ENCODE measurements at regions not wholly inside any gene's neighbourhood (a gene's known extent, or its start where the extent isn't known, plus 50 kb on each side); places are given as distances from the start of the nearest gene placed in this dataset.

GRCh38 chr7:139159900-139160675 lies 50.6 kb upstream of the ZC3HAV1 start:
- DNase-seq = no peak

GRCh38 chr7:139168479-139168878 lies 59.0 kb upstream of the ZC3HAV1 start:
- no peak for DNase-seq

- no peak for DNase-seq
These were observed 60.3 kb upstream of the ZC3HAV1 start for GRCh38 chr7:139169816-139170215.

GRCh38 chr7:139172775-139173174 lies 58.3 kb upstream of the UBN2 start:
- DNase-seq = no peak

GRCh38 chr7:139177696-139178095 lies 53.3 kb upstream of the UBN2 start:
- DNase-seq = no peak

- peak in 1 of 3 donors; percentile 8 for DNase-seq
These were observed 50.2 kb upstream of the UBN2 start for GRCh38 chr7:139180700-139181311.

Measured in muscle of back (tissue), 3 donors.